ENCODE measurements at regions not wholly inside any gene's neighbourhood (a gene's known extent, or its start where the extent isn't known, plus 50 kb on each side); places are given as distances from the start of the nearest gene placed in this dataset.

DNA sequence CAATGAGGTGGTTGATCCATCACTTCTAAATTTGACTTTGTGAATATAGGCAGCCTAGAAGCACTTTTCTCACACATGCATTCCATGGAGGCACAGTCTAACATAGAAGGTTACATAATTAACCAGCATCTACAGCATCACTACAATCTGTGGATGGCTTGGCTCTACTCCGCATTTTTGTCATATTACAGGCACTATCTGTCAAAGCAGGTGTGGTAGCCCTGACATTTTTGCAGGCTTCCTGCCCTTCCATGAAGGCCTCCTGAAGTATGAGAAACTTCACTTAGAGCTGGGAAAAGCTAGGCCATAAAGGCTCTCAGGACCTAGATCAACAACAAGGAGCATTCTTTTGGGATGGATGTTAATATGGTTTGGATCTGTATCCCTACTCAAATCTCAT is 378.0 kb downstream of the ANXA1 start:
- Histone ChIP-seq H3K9me2 (ENCODE audit: low read depth, low read length) (no peaks in the 10 kb centered on the region), H3K27ac (ENCODE audit: low read depth, low read length, poor library complexity, severe bottlenecking) (no peak overlapping the region), H3K4me3 (ENCODE audit: low read depth, low read length, poor library complexity, severe bottlenecking) (no peak overlapping the region), H3K9ac (ENCODE audit: low read length) (no peak overlapping the region), H3K9me3 (ENCODE audit: low read length) (no peaks in the 10 kb centered on the region), H4K20me1 (ENCODE audit: insufficient read depth, low read length) (no peaks in the 10 kb centered on the region), H3K27me3 (ENCODE audit: insufficient read depth, low read length) (no peaks in the 10 kb centered on the region), H3K79me2 (ENCODE audit: insufficient read depth, low read length) (no peaks in the 10 kb centered on the region), H2AFZ (ENCODE audit: low read length) (no peak overlapping the region), H3K36me3 (ENCODE audit: insufficient read depth, low read length) (no peaks in the 10 kb centered on the region), H3K4me2 (ENCODE audit: low read length) (no peak overlapping the region), H3K4me1 (ENCODE audit: insufficient read depth, low read length, severe bottlenecking) (no peaks in the 10 kb centered on the region), H3F3A (ENCODE audit: insufficient read depth, low read length) (no peaks in the 10 kb centered on the region)
- TF ChIP-seq, protein P1, sequence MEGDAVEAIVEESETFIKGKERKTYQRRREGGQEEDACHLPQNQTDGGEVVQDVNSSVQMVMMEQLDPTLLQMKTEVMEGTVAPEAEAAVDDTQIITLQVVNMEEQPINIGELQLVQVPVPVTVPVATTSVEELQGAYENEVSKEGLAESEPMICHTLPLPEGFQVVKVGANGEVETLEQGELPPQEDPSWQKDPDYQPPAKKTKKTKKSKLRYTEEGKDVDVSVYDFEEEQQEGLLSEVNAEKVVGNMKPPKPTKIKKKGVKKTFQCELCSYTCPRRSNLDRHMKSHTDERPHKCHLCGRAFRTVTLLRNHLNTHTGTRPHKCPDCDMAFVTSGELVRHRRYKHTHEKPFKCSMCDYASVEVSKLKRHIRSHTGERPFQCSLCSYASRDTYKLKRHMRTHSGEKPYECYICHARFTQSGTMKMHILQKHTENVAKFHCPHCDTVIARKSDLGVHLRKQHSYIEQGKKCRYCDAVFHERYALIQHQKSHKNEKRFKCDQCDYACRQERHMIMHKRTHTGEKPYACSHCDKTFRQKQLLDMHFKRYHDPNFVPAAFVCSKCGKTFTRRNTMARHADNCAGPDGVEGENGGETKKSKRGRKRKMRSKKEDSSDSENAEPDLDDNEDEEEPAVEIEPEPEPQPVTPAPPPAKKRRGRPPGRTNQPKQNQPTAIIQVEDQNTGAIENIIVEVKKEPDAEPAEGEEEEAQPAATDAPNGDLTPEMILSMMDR (IDR thresholded peaks at IDR 0.05; ENCODE audit: low read length): no peak
- TF ChIP-seq EZH2 (IDR thresholded peaks at IDR 0.05; ENCODE audit: borderline replicate concordance, low read length): no peak

DNA sequence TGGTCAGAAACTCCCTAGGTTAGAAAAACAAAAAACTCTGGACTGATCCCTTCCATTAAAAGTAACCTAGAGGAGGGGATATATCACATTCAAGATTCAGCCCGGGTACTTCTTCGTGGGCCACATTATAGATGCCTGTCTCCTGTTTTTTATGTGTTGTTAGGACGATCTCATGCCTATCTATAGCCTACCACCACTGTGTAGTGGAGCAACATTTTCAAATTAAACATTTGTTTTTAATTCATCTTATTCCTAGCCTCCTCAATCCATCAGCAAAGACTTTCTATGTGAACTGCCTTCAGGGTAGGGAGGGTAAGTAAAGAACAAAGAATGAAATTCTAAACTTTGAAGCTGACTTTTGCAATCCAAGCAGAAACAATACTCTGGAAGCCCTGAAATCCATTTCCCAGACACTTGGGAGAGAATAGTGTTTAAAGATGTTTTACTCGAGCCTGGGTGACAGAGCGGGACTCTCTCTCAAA is 379.4 kb downstream of the ANXA1 start:
- Histone ChIP-seq H3K4me2 (ENCODE audit: low read length) (no peak overlapping the region), H3K9me3 (ENCODE audit: low read length) (no peaks in the 10 kb centered on the region), H3K4me1 (ENCODE audit: insufficient read depth, low read length, severe bottlenecking) (no peaks in the 10 kb centered on the region), H3K27me3 (ENCODE audit: insufficient read depth, low read length) (no peaks in the 10 kb centered on the region), H3F3A (ENCODE audit: insufficient read depth, low read length) (no peaks in the 10 kb centered on the region), H3K9me2 (ENCODE audit: low read depth, low read length) (no peaks in the 10 kb centered on the region), H3K4me3 (ENCODE audit: low read depth, low read length, poor library complexity, severe bottlenecking) (no peak overlapping the region), H2AFZ (ENCODE audit: low read length) (no peak overlapping the region), H3K27ac (ENCODE audit: low read depth, low read length, poor library complexity, severe bottlenecking) (no peak overlapping the region), H3K36me3 (ENCODE audit: insufficient read depth, low read length) (no peaks in the 10 kb centered on the region), H3K79me2 (ENCODE audit: insufficient read depth, low read length) (no peaks in the 10 kb centered on the region), H3K9ac (ENCODE audit: low read length) (no peak overlapping the region), H4K20me1 (ENCODE audit: insufficient read depth, low read length) (no peaks in the 10 kb centered on the region)
- TF ChIP-seq EZH2 (IDR thresholded peaks at IDR 0.05; ENCODE audit: borderline replicate concordance, low read length): no peak
- TF ChIP-seq, protein P1 (IDR thresholded peaks at IDR 0.05; ENCODE audit: low read length): no peak

- Histone ChIP-seq H3K4me3 (ENCODE audit: low read depth, low read length, poor library complexity, severe bottlenecking) (no peak overlapping the region), H3K9me3 (ENCODE audit: low read length) (no peaks in the 10 kb centered on the region), H3F3A (ENCODE audit: insufficient read depth, low read length) (no peaks in the 10 kb centered on the region), H3K27ac (ENCODE audit: low read depth, low read length, poor library complexity, severe bottlenecking) (no peak overlapping the region), H3K27me3 (ENCODE audit: insufficient read depth, low read length) (no peaks in the 10 kb centered on the region), H4K20me1 (ENCODE audit: insufficient read depth, low read length) (no peaks in the 10 kb centered on the region), H3K4me2 (ENCODE audit: low read length) (no peak overlapping the region), H2AFZ (ENCODE audit: low read length) (no peak overlapping the region), H3K9ac (ENCODE audit: low read length) (no peak overlapping the region), H3K9me2 (ENCODE audit: low read depth, low read length) (no peaks in the 10 kb centered on the region), H3K4me1 (ENCODE audit: insufficient read depth, low read length, severe bottlenecking) (no peaks in the 10 kb centered on the region), H3K36me3 (ENCODE audit: insufficient read depth, low read length) (no peaks in the 10 kb centered on the region), H3K79me2 (ENCODE audit: insufficient read depth, low read length) (no peaks in the 10 kb centered on the region)
- TF ChIP-seq EZH2 (IDR thresholded peaks at IDR 0.05; ENCODE audit: borderline replicate concordance, low read length): no peak
- TF ChIP-seq, protein P1 (IDR thresholded peaks at IDR 0.05; ENCODE audit: low read length): no peak
These were observed 380.0 kb downstream of the ANXA1 start for GRCh38 chr9:73531658-73532057.
